ENCODE measurements at regions not wholly inside any gene's neighbourhood (a gene's known extent, or its start where the extent isn't known, plus 50 kb on each side); places are given as distances from the start of the nearest gene placed in this dataset.

DNA sequence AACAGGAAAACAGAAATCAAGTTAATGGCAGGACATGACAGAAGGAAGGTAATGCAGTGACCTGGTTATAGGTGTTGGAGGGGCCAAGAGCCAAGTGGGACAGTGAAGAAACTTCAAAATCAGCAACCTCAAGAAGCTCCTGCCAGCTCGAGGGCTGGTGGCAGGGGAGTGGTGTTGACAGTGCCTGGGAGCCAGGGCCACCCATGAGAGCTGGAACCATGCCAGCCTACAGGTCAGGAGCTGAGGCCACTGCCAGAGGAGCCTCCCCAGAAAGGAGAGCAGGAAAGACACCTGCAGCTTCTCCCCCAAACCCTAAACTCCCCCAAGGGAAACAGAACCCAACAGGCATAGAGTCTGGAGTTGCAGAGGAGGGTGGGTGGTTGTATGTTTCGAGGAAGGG lies 262.1 kb downstream of the LRFN2 start:
- intact Hi-C loops (cut with micrococcal nuclease; ENCODE audit: unreplicated experiment), result loop anchor here (5.0 kb wide), 4 partner anchors 262 to 742 kb away; partner anchors contain the start of gene LRFN2
- Mint-ChIP-seq H3K4me3 (ENCODE audit: low read depth, unreplicated experiment) (no peak overlapping the region), H3K27ac (ENCODE audit: unreplicated experiment) (no peak overlapping the region), H3K36me3 (ENCODE audit: insufficient read depth, unreplicated experiment) (no peaks in the 10 kb centered on the region), H3K9me3 (ENCODE audit: low read depth, unreplicated experiment) (no peaks in the 10 kb centered on the region), H3K4me1 (ENCODE audit: low read depth, unreplicated experiment) (no peaks in the 10 kb centered on the region), H3K27me3 (ENCODE audit: unreplicated experiment) (peaks cover 89% of the 10 kb centered on the region)
- TF ChIP-seq, protein P1, sequence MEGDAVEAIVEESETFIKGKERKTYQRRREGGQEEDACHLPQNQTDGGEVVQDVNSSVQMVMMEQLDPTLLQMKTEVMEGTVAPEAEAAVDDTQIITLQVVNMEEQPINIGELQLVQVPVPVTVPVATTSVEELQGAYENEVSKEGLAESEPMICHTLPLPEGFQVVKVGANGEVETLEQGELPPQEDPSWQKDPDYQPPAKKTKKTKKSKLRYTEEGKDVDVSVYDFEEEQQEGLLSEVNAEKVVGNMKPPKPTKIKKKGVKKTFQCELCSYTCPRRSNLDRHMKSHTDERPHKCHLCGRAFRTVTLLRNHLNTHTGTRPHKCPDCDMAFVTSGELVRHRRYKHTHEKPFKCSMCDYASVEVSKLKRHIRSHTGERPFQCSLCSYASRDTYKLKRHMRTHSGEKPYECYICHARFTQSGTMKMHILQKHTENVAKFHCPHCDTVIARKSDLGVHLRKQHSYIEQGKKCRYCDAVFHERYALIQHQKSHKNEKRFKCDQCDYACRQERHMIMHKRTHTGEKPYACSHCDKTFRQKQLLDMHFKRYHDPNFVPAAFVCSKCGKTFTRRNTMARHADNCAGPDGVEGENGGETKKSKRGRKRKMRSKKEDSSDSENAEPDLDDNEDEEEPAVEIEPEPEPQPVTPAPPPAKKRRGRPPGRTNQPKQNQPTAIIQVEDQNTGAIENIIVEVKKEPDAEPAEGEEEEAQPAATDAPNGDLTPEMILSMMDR (IDR thresholded peaks at IDR 0.05; ENCODE audit: unreplicated experiment), result no peak
- BruUV-seq (replicated peaks), result no TSS peak
- no peak for DNase-seq
- CTCF ChIA-PET, result no interaction called here

DNA sequence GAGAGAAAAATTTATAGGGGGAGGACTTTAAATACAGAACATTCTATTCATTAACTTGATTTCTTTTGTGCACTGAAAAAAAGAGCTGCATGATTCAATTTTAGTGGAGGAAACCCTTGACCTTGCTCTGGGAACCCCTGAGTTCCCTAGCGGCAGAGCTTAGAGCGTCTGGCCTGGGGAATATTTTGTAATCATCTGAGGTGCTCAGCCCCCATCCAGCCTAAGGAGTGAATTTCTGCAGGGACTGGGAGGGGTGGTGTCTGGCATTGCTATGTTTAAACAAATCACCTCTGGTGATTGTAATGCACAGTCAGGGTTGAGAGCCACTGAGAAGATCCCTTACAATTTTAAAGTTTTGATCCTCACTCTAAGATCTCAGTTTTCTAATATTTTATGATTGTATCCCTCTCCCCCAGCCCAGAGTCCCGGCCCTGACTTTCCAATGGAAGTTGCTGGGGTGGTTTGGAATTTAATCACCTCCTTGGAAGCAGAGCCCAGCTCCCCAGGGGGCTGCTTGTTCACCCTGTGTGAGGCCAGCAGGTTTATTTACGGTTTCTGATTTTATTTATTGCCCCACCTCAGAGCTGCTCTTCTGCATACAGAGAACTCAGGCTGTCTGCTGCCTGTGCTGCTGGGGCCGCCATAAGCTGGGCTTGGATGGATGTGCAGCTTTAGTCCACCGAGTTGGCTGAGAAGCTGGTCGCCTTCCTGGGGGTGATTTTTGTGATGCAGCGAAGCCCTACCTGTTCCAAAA lies 263.1 kb downstream of the LRFN2 start:
- H3K27ac Mint-ChIP-seq (ENCODE audit: unreplicated experiment), result no peak overlapping the region
- H3K36me3 Mint-ChIP-seq (ENCODE audit: insufficient read depth, unreplicated experiment), result no peaks in the 10 kb centered on the region
- DNase-seq, result no peak
- intact Hi-C loops (cut with micrococcal nuclease; ENCODE audit: unreplicated experiment), result no loop called here
- peaks cover 91% of the 10 kb centered on the region for H3K27me3 Mint-ChIP-seq (ENCODE audit: unreplicated experiment)
- no TSS peak for BruUV-seq (replicated peaks)
- no peaks in the 10 kb centered on the region for H3K9me3 Mint-ChIP-seq (ENCODE audit: low read depth, unreplicated experiment)
- no peak overlapping the region for H3K4me3 Mint-ChIP-seq (ENCODE audit: low read depth, unreplicated experiment)
- CTCF ChIA-PET, result no interaction called here
- H3K4me1 Mint-ChIP-seq (ENCODE audit: low read depth, unreplicated experiment), result no peaks in the 10 kb centered on the region
- TF ChIP-seq, protein P1 (IDR thresholded peaks at IDR 0.05; ENCODE audit: unreplicated experiment), result no peak

DNA sequence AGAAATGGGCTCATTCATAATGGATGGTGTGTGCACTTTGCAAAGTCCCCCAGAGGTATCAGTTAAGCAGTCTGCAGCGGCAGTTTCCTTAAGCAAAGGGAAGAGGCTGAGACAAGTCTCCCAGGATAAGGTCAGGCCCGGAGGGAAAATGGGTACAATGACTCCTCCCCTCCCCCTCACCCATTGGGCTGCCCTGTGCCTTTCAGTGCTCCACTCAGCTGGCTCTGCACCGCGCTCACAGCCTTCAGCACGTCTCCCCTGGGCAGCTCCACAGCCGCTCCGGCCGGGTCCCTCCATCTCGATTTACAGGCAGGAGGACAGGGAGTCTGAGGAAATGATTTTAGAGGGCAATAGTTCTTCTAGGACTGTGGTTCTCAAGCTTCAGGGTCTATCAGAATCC lies 264.8 kb downstream of the LRFN2 start:
- Mint-ChIP-seq H3K4me1 (ENCODE audit: low read depth, unreplicated experiment) (no peaks in the 10 kb centered on the region), H3K27ac (ENCODE audit: unreplicated experiment) (no peak overlapping the region), H3K36me3 (ENCODE audit: insufficient read depth, unreplicated experiment) (no peaks in the 10 kb centered on the region), H3K9me3 (ENCODE audit: low read depth, unreplicated experiment) (no peaks in the 10 kb centered on the region), H3K4me3 (ENCODE audit: low read depth, unreplicated experiment) (no peak overlapping the region), H3K27me3 (ENCODE audit: unreplicated experiment) (peaks cover 74% of the 10 kb centered on the region)
- intact Hi-C loops (cut with micrococcal nuclease; ENCODE audit: unreplicated experiment), result no loop called here
- DNase-seq, result no peak
- no TSS peak for BruUV-seq (replicated peaks)
- CTCF ChIA-PET, result interaction anchor here (0.6 kb wide), 1 partner anchor 349 kb away, joined by 5 read pairs; no protein-coding TSS in a partner anchor
- TF ChIP-seq, protein P1 (IDR thresholded peaks at IDR 0.05; ENCODE audit: unreplicated experiment), result no peak

DNA sequence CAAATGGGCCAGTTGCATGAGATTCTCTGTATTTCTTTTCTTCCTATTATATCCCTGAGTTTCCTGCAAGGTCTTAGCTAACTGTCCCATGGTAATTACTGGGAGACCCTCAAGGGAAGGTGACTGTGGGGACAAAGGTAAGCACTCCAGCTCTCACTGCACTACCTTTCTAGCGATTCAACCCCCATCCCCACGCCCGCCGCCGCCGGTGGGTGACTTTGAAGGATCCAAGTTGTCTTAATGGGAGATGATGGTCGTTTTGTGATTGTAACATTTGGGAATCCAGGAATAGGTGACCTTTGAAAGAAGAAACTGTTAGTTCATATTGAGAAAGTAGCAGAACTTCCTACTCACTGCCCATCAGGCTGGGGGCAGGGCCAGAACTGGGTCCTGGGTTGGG lies 265.5 kb downstream of the LRFN2 start:
- Mint-ChIP-seq H3K36me3 (ENCODE audit: insufficient read depth, unreplicated experiment) (no peaks in the 10 kb centered on the region), H3K4me3 (ENCODE audit: low read depth, unreplicated experiment) (no peak overlapping the region), H3K27ac (ENCODE audit: unreplicated experiment) (no peak overlapping the region), H3K27me3 (ENCODE audit: unreplicated experiment) (peaks cover 67% of the 10 kb centered on the region), H3K9me3 (ENCODE audit: low read depth, unreplicated experiment) (no peaks in the 10 kb centered on the region), H3K4me1 (ENCODE audit: low read depth, unreplicated experiment) (no peaks in the 10 kb centered on the region)
- TF ChIP-seq, protein P1 (IDR thresholded peaks at IDR 0.05; ENCODE audit: unreplicated experiment), result no peak
- no peak for DNase-seq
- BruUV-seq (replicated peaks), result no TSS peak
- CTCF ChIA-PET, result no interaction called here
- intact Hi-C loops (cut with micrococcal nuclease; ENCODE audit: unreplicated experiment), result no loop called here
